Peyer's patch (tissue), 4 donors: ENCODE measurements at regions not wholly inside any gene's neighbourhood (a gene's known extent, or its start where the extent isn't known, plus 50 kb on each side); places are given as distances from the start of the nearest gene placed in this dataset.

ENCODE experiments used
- POLR2A ChIP-seq, 2 donors: fragments of 450-650 bp; IDR thresholded peaks; one replicate each; pipeline ENCODE4 v1.5.1; 2017; ENCODE audit warnings: antibody characterized with exemption in 2 of 2, mild to moderate bottlenecking in 2 of 2, moderate library complexity in 2 of 2
- TF ChIP-seq, protein P1 (sequence below), 6 experiments: fragments of 450-650 bp in 4 of 6; fragments of 200-600 bp in 2 of 6; sonication (generic) in 1 of 6; IDR thresholded peaks; one replicate each; pipeline ENCODE4 v1.5.1; 2017 to 2019; ENCODE audit warnings: antibody characterized with exemption in 6 of 6, mild to moderate bottlenecking in 3 of 6, moderate library complexity in 1 of 6

DNA sequence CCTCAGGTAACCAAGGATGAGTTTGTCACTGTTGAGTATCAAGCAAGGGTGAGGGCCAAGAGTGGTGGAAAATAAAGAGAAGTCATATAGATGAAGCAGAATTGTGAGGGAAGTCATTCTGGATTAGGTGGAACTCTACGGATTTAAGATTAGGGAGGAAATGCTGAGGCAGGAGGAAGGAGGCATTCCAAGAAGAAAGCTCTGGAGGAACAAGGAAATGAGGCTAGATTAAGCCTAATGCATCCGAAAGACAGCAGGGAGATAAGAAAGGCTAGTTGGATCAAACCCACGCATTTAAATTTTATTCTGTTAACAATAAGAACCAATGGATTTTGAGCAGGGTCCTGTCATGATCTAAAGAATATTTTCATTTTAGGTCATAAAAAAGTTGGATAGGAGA is 681.2 kb downstream of the EPHA4 start:
- TF ChIP-seq, protein P1, sequence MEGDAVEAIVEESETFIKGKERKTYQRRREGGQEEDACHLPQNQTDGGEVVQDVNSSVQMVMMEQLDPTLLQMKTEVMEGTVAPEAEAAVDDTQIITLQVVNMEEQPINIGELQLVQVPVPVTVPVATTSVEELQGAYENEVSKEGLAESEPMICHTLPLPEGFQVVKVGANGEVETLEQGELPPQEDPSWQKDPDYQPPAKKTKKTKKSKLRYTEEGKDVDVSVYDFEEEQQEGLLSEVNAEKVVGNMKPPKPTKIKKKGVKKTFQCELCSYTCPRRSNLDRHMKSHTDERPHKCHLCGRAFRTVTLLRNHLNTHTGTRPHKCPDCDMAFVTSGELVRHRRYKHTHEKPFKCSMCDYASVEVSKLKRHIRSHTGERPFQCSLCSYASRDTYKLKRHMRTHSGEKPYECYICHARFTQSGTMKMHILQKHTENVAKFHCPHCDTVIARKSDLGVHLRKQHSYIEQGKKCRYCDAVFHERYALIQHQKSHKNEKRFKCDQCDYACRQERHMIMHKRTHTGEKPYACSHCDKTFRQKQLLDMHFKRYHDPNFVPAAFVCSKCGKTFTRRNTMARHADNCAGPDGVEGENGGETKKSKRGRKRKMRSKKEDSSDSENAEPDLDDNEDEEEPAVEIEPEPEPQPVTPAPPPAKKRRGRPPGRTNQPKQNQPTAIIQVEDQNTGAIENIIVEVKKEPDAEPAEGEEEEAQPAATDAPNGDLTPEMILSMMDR (IDR thresholded peaks at IDR 0.05), result no peak
- TF ChIP-seq POLR2A (IDR thresholded peaks at IDR 0.05), result no peak
